NB4 (cell line): ENCODE measurements at regions not wholly inside any gene's neighbourhood (a gene's known extent, or its start where the extent isn't known, plus 50 kb on each side); places are given as distances from the start of the nearest gene placed in this dataset.
"Not testable (repeated sequence)": the region's sequence is repeated elsewhere in the genome, so short reads cannot be mapped to it uniquely, and the experiment has no call there.

Source experiments
- POLR2A ChIP-seq: IDR thresholded peaks from 2 replicates; pipeline ENCODE4 v1.6.1; 2011; ENCODE audit warnings: mild to moderate bottlenecking; ENCODE audit not compliant: insufficient read length; ENCODE audit errors: extremely low read depth
- TF ChIP-seq, protein P1 (sequence below): IDR thresholded peaks from one replicate; pipeline ENCODE4 v1.5.1; 2012; ENCODE audit warnings: low read depth, low read length
- TF ChIP-seq, protein P2 (sequence below): IDR thresholded peaks from 2 replicates; pipeline ENCODE4 v1.6.1; 2011; ENCODE audit warnings: low read depth, low read length

- TF ChIP-seq, protein P1, sequence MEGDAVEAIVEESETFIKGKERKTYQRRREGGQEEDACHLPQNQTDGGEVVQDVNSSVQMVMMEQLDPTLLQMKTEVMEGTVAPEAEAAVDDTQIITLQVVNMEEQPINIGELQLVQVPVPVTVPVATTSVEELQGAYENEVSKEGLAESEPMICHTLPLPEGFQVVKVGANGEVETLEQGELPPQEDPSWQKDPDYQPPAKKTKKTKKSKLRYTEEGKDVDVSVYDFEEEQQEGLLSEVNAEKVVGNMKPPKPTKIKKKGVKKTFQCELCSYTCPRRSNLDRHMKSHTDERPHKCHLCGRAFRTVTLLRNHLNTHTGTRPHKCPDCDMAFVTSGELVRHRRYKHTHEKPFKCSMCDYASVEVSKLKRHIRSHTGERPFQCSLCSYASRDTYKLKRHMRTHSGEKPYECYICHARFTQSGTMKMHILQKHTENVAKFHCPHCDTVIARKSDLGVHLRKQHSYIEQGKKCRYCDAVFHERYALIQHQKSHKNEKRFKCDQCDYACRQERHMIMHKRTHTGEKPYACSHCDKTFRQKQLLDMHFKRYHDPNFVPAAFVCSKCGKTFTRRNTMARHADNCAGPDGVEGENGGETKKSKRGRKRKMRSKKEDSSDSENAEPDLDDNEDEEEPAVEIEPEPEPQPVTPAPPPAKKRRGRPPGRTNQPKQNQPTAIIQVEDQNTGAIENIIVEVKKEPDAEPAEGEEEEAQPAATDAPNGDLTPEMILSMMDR, result not testable (repeated sequence)
- TF ChIP-seq POLR2A, result not testable (repeated sequence)
- TF ChIP-seq, protein P2, sequence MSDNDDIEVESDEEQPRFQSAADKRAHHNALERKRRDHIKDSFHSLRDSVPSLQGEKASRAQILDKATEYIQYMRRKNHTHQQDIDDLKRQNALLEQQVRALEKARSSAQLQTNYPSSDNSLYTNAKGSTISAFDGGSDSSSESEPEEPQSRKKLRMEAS, result not testable (repeated sequence)
Observed at GRCh38 chr6:125458493-125458892, 156.7 kb upstream of the HDDC2 start.
